GM12874 (cell line): ENCODE measurements at regions not wholly inside any gene's neighbourhood (a gene's known extent, or its start where the extent isn't known, plus 50 kb on each side); places are given as distances from the start of the nearest gene placed in this dataset.

Experiments
- TF ChIP-seq, protein P1 (sequence below): IDR thresholded peaks from 2 replicates; pipeline ENCODE4 v1.5.1; 2011; ENCODE audit warnings: low read depth, mild to moderate bottlenecking, control low read depth, low read length, moderate library complexity; ENCODE audit not compliant: insufficient read depth

DNA sequence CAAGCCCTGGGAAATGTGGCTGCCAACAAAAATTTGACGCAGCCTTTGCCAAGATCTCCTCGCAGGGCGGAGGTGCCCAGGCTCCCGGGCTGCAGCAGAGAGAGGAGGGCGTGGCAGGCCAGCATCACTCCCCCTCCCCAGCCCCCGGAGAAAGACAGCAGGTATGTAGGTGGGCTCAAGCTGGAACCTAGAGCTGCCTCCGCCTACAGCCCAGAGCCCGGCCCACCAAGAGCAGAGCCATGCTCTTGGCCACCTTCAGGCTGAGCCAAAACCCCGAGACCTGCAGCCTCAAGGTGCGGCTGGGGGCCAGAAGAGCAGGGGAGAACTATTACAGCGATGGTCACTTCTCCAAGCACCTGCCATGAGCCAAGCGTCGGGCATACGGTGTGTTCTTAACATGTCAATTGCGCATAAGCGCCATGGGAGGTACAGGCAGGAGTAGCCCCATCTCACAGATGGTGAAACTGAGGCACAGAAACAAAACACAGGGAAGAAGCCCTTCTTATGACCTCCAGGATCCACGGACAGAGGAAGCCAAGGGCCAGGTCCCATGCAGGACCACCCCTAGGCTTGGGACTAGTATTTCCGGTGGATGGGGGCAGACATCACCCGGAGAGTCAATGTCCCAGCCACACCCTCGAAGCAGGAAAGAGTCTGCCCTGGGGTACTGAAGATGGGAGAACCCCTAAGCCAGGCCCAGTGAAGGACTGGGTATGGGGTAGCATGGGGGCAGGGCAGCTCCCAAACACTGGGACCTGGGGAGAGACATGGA is 109.0 kb downstream of the NCOR2 start:
- TF ChIP-seq, protein P1, sequence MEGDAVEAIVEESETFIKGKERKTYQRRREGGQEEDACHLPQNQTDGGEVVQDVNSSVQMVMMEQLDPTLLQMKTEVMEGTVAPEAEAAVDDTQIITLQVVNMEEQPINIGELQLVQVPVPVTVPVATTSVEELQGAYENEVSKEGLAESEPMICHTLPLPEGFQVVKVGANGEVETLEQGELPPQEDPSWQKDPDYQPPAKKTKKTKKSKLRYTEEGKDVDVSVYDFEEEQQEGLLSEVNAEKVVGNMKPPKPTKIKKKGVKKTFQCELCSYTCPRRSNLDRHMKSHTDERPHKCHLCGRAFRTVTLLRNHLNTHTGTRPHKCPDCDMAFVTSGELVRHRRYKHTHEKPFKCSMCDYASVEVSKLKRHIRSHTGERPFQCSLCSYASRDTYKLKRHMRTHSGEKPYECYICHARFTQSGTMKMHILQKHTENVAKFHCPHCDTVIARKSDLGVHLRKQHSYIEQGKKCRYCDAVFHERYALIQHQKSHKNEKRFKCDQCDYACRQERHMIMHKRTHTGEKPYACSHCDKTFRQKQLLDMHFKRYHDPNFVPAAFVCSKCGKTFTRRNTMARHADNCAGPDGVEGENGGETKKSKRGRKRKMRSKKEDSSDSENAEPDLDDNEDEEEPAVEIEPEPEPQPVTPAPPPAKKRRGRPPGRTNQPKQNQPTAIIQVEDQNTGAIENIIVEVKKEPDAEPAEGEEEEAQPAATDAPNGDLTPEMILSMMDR = no peak

DNA sequence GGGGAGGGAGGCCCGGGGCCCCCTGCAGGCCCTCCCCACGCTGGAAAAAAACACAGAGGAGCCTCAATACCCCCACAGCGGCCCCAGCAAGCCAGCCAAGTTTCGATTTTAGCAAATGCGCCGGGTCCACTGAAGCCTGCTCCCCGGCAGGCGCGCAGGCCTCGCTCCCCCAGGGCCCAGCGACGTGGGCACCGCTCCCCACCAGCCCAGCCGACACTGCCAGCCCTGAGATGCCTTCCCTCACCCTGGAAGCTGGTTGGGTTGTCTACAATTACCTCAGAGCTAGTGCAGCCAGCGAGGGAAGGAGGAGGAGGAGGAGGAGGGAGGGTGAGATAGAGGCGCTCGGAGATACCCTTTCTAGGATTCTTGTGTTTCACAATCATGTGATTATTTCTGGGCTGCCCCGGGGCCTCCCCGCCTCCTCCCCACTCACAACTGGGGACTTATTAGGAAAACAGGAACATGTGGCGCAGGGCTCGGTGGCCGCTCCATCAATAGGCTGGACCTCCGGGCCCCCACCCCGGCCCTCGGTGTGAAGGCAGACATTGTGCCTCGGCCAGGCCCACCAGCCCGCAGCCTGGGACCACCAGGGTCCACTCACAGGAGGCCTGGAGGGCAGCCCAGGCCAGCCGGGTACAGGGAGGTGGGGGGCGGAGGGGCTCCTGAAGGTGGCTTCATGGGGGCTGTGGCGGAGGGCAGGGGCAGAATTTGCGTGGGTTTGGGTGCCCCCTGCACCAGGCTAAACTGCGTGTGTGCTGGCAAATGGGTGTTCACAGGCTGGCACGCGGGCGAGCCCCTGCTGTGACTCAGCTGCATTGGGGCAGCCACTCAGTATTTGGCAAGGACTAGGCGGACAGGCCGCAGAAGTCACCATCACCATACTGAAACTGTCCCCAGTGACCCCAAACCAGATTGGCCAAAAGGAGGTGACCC is 109.9 kb downstream of the NCOR2 start:
- TF ChIP-seq, protein P1 = no peak

DNA sequence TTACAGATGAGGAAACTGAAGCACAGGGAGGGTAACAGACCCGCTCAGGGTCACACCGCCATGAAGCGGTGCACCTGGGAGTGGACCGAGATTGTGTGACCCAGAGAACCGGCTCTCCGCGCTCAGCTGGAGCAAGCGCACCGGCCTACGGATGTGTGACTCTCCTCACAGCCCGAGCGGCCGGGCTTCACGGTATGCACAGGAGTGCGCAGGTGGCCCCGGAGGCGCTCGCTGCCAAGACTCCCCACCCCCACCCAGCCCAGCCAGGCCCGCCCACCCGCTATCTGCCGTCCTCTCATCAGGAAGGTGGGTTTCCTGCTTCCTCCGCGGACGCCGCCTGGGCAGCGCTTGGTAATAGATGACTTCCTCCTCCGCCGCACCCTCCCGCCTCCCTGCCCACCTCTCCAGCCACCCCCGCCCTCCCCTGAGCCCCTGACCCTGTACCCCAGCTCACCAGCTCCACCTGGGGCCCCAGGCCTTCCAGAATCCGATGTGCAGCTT is 110.7 kb downstream of the NCOR2 start:
- TF ChIP-seq, protein P1 = no peak

DNA sequence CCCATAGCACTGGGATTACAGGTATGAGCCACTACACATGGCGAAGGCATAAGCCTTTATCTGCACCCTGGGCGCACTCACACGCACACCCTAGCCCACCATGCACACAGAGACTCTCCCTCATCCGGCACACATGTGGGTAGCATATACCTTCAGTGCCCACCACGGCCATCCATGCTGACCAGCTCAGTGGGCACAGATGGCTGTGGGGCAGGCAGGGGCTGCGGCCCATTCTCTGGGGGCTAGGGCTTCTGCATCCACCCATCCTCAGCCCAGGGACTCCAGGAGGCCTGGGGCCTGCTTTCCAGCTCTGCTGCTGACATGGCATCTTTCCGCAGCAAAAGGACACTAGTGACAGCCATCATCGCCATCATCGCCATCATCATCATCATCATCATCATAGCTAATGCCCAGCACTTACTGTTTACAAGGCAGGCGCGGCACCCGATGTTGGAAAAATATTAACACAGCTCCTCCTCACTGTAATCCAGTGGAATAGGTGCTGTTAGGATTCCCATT is 111.2 kb downstream of the NCOR2 start:
- TF ChIP-seq, protein P1 = no peak

DNA sequence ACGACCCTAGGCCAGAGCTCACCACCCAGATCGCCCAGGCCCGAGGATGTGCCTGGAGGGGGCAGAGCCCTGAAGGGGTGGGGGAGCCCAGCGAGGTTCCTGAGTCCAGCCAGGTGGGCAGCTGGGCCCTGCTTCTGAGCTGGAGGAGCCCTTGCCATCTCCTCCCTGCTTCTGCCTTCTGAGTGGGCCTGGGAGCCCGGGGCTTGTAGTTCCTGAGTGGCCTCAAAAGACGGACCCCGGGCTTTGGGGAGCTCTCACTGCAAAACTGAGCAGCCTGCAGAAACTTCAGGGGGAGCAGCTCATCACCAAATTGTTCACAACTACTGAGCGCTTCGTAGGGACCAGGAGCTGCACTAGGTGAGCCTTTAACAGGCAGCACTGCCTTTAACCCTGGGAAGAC is 112.1 kb downstream of the NCOR2 start:
- TF ChIP-seq, protein P1 = no peak

DNA sequence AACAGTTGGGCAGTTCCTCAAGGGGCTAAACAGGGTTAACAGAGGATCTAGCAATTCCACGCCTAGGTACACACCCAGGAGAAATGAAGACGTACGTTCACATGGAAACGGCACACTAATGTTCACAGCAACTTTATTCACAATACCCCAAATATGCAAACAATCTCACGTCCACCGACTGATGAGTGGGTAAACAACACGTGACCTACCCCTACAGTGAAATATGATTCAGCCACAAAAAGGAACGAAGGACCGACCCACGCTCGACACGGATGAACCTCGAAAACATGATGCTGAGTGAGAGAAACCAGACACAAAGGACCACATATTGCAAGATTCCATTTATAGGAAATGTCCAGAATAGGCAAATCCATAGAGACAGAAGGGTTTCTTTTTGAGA is 112.7 kb downstream of the NCOR2 start:
- TF ChIP-seq, protein P1 = no peak

DNA sequence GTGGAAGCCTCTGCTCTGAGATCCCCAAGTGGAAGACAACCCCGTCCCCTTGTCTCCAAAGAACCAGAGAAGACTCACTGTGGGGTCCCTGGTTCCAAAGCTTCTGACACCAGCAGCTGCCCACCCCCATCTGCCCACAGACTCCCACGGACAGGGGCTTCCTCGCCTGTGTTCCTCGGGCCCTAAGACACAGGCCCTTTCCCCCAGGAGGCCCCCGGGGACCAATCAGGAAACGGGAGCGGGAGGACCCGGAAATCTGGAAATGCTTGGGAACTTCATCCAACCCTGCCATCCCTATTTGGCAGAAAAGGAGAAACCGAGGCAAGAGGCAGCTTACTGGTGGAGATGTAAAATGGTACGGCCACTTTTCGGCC is 113.1 kb downstream of the NCOR2 start:
- TF ChIP-seq, protein P1 = no peak
